GM21390 (cell line): ENCODE measurements at regions not wholly inside any gene's neighbourhood (a gene's known extent, or its start where the extent isn't known, plus 50 kb on each side); places are given as distances from the start of the nearest gene placed in this dataset.

ENCODE experiments used
- ATAC-seq: cut with Tn5 transposase; IDR thresholded peaks from one replicate; pipeline ENCODE4 v1.9.1; 2021; ENCODE audit not compliant: unreplicated experiment

GRCh38 chr2:121120411-121120810, 164.6 kb downstream of the TFCP2L1 start:
- no peak for ATAC-seq

- no peak for ATAC-seq
Observed at GRCh38 chr2:121120991-121121390, 164.0 kb downstream of the TFCP2L1 start.

- ATAC-seq, result no peak
Observed at GRCh38 chr2:121121661-121122060, 163.3 kb downstream of the TFCP2L1 start.

- ATAC-seq, result no peak
Observed at GRCh38 chr2:121123268-121123667, 161.7 kb downstream of the TFCP2L1 start.

GRCh38 chr2:121124330-121124729, 160.7 kb downstream of the TFCP2L1 start:
- ATAC-seq, result no peak

GRCh38 chr2:121125350-121125749, 159.7 kb downstream of the TFCP2L1 start:
- no peak for ATAC-seq

- peak; percentile 70 for ATAC-seq
Observed at GRCh38 chr2:121128741-121129659, 156.0 kb downstream of the TFCP2L1 start.

GRCh38 chr2:121129692-121130091, 155.3 kb downstream of the TFCP2L1 start:
- no peak for ATAC-seq

- ATAC-seq, result no peak
Observed at GRCh38 chr2:121130301-121130850, 154.6 kb downstream of the TFCP2L1 start.

- ATAC-seq, result no peak
Observed at GRCh38 chr2:121131375-121131774, 153.6 kb downstream of the TFCP2L1 start.

- ATAC-seq, result no peak
Observed at GRCh38 chr2:121132054-121132761, 152.8 kb downstream of the TFCP2L1 start.

- no peak for ATAC-seq
Observed at GRCh38 chr2:121132762-121133107, 152.3 kb downstream of the TFCP2L1 start.

- ATAC-seq, result no peak
Observed at GRCh38 chr2:121133551-121134319, 151.3 kb downstream of the TFCP2L1 start.

GRCh38 chr2:121134728-121135127, 150.3 kb downstream of the TFCP2L1 start:
- no peak for ATAC-seq

- ATAC-seq, result no peak
Observed at GRCh38 chr2:121135168-121135853, 149.7 kb downstream of the TFCP2L1 start.

- no peak for ATAC-seq
Observed at GRCh38 chr2:121136323-121136722, 148.7 kb downstream of the TFCP2L1 start.

GRCh38 chr2:121137571-121137970, 147.4 kb downstream of the TFCP2L1 start:
- ATAC-seq, result no peak

- no peak for ATAC-seq
Observed at GRCh38 chr2:121140734-121141133, 144.3 kb downstream of the TFCP2L1 start.

GRCh38 chr2:121142452-121142851, 142.6 kb downstream of the TFCP2L1 start:
- ATAC-seq, result no peak

GRCh38 chr2:121144111-121144510, 140.9 kb downstream of the TFCP2L1 start:
- ATAC-seq, result no peak

- ATAC-seq, result no peak
Observed at GRCh38 chr2:121146630-121147029, 138.4 kb downstream of the TFCP2L1 start.
